ENCODE measurements at regions not wholly inside any gene's neighbourhood (a gene's known extent, or its start where the extent isn't known, plus 50 kb on each side); places are given as distances from the start of the nearest gene placed in this dataset.

- TF ChIP-seq, protein P1, sequence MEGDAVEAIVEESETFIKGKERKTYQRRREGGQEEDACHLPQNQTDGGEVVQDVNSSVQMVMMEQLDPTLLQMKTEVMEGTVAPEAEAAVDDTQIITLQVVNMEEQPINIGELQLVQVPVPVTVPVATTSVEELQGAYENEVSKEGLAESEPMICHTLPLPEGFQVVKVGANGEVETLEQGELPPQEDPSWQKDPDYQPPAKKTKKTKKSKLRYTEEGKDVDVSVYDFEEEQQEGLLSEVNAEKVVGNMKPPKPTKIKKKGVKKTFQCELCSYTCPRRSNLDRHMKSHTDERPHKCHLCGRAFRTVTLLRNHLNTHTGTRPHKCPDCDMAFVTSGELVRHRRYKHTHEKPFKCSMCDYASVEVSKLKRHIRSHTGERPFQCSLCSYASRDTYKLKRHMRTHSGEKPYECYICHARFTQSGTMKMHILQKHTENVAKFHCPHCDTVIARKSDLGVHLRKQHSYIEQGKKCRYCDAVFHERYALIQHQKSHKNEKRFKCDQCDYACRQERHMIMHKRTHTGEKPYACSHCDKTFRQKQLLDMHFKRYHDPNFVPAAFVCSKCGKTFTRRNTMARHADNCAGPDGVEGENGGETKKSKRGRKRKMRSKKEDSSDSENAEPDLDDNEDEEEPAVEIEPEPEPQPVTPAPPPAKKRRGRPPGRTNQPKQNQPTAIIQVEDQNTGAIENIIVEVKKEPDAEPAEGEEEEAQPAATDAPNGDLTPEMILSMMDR (IDR thresholded peaks at IDR 0.05; ENCODE audit: low read length), result no peak
- no peak for TF ChIP-seq EZH2 (IDR thresholded peaks at IDR 0.05; ENCODE audit: borderline replicate concordance, low read length)
Observed at GRCh38 chr12:13764748-13765147, 216.7 kb downstream of the GRIN2B start.

Data from OCI-LY1 (cell line).